K562 (cell line): ENCODE measurements at regions not wholly inside any gene's neighbourhood (a gene's known extent, or its start where the extent isn't known, plus 50 kb on each side); places are given as distances from the start of the nearest gene placed in this dataset.

Source experiments
- ATAC-seq: fragments of 200-7000 bp; cut with Tn5 transposase; 3 replicates; pipeline ENCODE4 v1.9.1; 2020; ENCODE audit warnings: moderate library complexity
- BruUV-seq: library from RNA; stranded (reverse); fragments of 400-500 nt; replicated peaks from 2 replicates; lab custom pipeline; 2021; lab: Mats Ljungman, UMichigan
- CTCF ChIA-PET: fragments of 300-600 bp; formaldehyde crosslinking; extraction: SDS; loops from one replicate; lab custom pipeline; 2021; ENCODE audit warnings: low intra/inter-chr PET ratio; lab: Yijun Ruan, JAX
- POLR2A ChIA-PET: fragments of 300-600, 350-650 bp; sonication (Branson Sonifier 250); formaldehyde crosslinking; extraction: SDS; loops from one replicate; lab custom pipeline; 2021; ENCODE audit warnings: antibody characterized with exemption, inconsistent platforms; lab: Yijun Ruan, JAX
- DNase-seq, 4 experiments: peaks; one replicate each; pipeline versions ENCODE4 v3.0.0 to v3.0.0-alpha.2; 2011 to 2018; ENCODE audit warnings: low spot score in 3 of 4, mixed read lengths in 3 of 4; ENCODE audit errors: extremely low read depth in 1 of 4
- FAIRE-seq: peaks from 2 replicates; lab custom pipeline; 2011; peaks lifted over from hg19 to GRCh38; lab: Jason Lieb, UNC
- H2AFZ ChIP-seq: 2 replicates; pipeline ENCODE4 v1.6.0; 2011; ENCODE audit warnings: low read depth, low read length, control low read depth, inconsistent platforms
- H3K27ac ChIP-seq: fragments of 200-600 bp; 3 replicates; pipeline ENCODE4 v1.8.0; 2011; ENCODE audit warnings: low read depth, mild to moderate bottlenecking, control low read depth, inconsistent platforms, low read length, moderate library complexity, mixed read lengths; ENCODE audit errors: extremely low read depth
- H3K27me3 ChIP-seq, 2 experiments: fragments of 300-600 bp in 1 of 2; 2 replicates in 1 of 2; 3 replicates in 1 of 2; pipeline versions ENCODE4 v1.6.0 to v1.8.0; 2011; ENCODE audit warnings: inconsistent platforms in 2 of 2, low read length in 2 of 2, mild to moderate bottlenecking in 1 of 2, mixed read lengths in 1 of 2, moderate library complexity in 1 of 2; ENCODE audit not compliant: control insufficient read depth in 2 of 2, insufficient read depth in 2 of 2
- H3K36me3 ChIP-seq: fragments of 300-600 bp; 3 replicates; pipeline ENCODE4 v1.8.0; 2011; ENCODE audit warnings: mild to moderate bottlenecking, low read length, inconsistent platforms; ENCODE audit not compliant: control insufficient read depth, insufficient read depth
- H3K4me1 ChIP-seq, 2 experiments: fragments of 200-600 bp in 1 of 2; replicated peaks in 1 of 2; 2 replicates in 1 of 2; 3 replicates in 1 of 2; pipeline versions ENCODE4 v1.5.1 to v1.8.0; 2011; ENCODE audit warnings: inconsistent platforms in 2 of 2, low read length in 2 of 2, mild to moderate bottlenecking in 1 of 2, mixed read lengths in 1 of 2, moderate library complexity in 1 of 2; ENCODE audit not compliant: control insufficient read depth in 2 of 2, insufficient read depth in 2 of 2
- H3K4me2 ChIP-seq: 2 replicates; pipeline ENCODE4 v1.6.1; 2011; ENCODE audit warnings: low read length, control low read depth, inconsistent platforms, mixed read lengths; ENCODE audit not compliant: insufficient read depth
- H3K4me3 ChIP-seq: fragments of 200-600 bp; sonication (generic), shearing (Covaris generic); 2 replicates; pipeline ENCODE4 v1.5.1; 2016; ENCODE audit warnings: control low read depth, inconsistent platforms
- H3K79me2 ChIP-seq: fragments of 200-600 bp; 3 replicates; pipeline ENCODE4 v1.8.0; 2011; ENCODE audit warnings: low read length, inconsistent platforms; ENCODE audit not compliant: control insufficient read depth, insufficient read depth
- H3K9ac ChIP-seq, 2 experiments: 2 replicates each; pipeline versions ENCODE4 v1.6.0 to v1.6.1; 2011; ENCODE audit warnings: low read depth in 2 of 2, low read length in 2 of 2, control low read depth in 1 of 2, inconsistent platforms in 1 of 2, mild to moderate bottlenecking in 1 of 2, mixed read lengths in 1 of 2; ENCODE audit not compliant: insufficient read depth in 1 of 2
- H3K9me1 ChIP-seq: one replicate; pipeline ENCODE4 v1.6.0; 2011; ENCODE audit warnings: inconsistent platforms, mild to moderate bottlenecking, low read length, moderate library complexity; ENCODE audit not compliant: control insufficient read depth, insufficient read depth
- H3K9me3 ChIP-seq: replicated peaks from 2 replicates; pipeline ENCODE4 v1.5.1; 2011; ENCODE audit warnings: low read depth, low read length, inconsistent platforms; ENCODE audit not compliant: control insufficient read depth, insufficient read depth
- H4K20me1 ChIP-seq: replicated peaks from 2 replicates; pipeline ENCODE4 v1.6.1; 2011; ENCODE audit warnings: low read length, inconsistent platforms, mixed read lengths; ENCODE audit not compliant: control insufficient read depth, insufficient read depth
- BRF1 ChIP-seq: IDR thresholded peaks from 3 replicates; pipeline ENCODE4 v1.6.1; 2011; ENCODE audit warnings: borderline replicate concordance, mild to moderate bottlenecking; ENCODE audit not compliant: insufficient read length; ENCODE audit errors: extremely low read depth
- CBX1 ChIP-seq: sonication (generic); IDR thresholded peaks from 2 replicates; pipeline ENCODE4 v1.6.1; 2016; ENCODE audit warnings: antibody characterized with exemption, low read depth, mild to moderate bottlenecking
- DPF2 ChIP-seq: fragments of 450-650 bp; IDR thresholded peaks from 2 replicates; pipeline ENCODE4 v1.6.1; 2016
- EHMT2 ChIP-seq: fragments of 450-650 bp; IDR thresholded peaks from 2 replicates; pipeline ENCODE4 v1.6.1; 2018; ENCODE audit warnings: antibody characterized with exemption
- EP400 ChIP-seq: fragments of 450-650 bp; IDR thresholded peaks from 2 replicates; pipeline ENCODE4 v1.6.1; 2017; ENCODE audit warnings: antibody characterized with exemption, mild to moderate bottlenecking, moderate library complexity
- FOXJ3 ChIP-seq: sonication (generic); formaldehyde crosslinking; IDR thresholded peaks from 2 replicates; pipeline ENCODE4 v1.4.0; 2020; ENCODE audit warnings: mild to moderate bottlenecking, missing genetic modification reagents
- MCM2 ChIP-seq: fragments of 450-650 bp; IDR thresholded peaks from 2 replicates; pipeline ENCODE4 v1.6.1; 2017; ENCODE audit warnings: low read depth, mild to moderate bottlenecking
- PRMT5 ChIP-seq: sonication (generic); formaldehyde crosslinking; IDR thresholded peaks from 2 replicates; pipeline ENCODE4 v1.5.0; 2020; ENCODE audit warnings: missing genetic modification reagents
- RNF219 ChIP-seq: fragments of 250-450 bp; sonication (Bioruptor Pico); IDR thresholded peaks from 2 replicates; pipeline ENCODE4 v1.5.0; 2022; ENCODE audit warnings: mild to moderate bottlenecking
- RREB1 ChIP-seq: fragments of 250-450 bp; sonication (Bioruptor Pico); IDR thresholded peaks from 2 replicates; pipeline ENCODE4 v1.4.0; 2020
- SMAD2 ChIP-seq: fragments of 150-350 bp; IDR thresholded peaks from 2 replicates; pipeline ENCODE4 v1.6.1; 2014; ENCODE audit warnings: low read depth, mild to moderate bottlenecking, low read length
- SRF ChIP-seq, 2 experiments: fragments of 250-450, 450-650 bp in 1 of 2; sonication (Bioruptor Pico) in 1 of 2; sonication (generic) in 1 of 2; formaldehyde crosslinking; IDR thresholded peaks; 2 replicates each; pipeline versions ENCODE4 v1.5.0 to v1.5.1; 2020 to 2022; ENCODE audit warnings: mild to moderate bottlenecking in 1 of 2, missing genetic modification reagents in 1 of 2
- ZNF146 ChIP-seq: IDR thresholded peaks from one replicate; pipeline ENCODE4 v1.6.1; 2018; ENCODE audit warnings: missing compliant biosample characterization; ENCODE audit not compliant: unreplicated experiment
- ZNF232 ChIP-seq: sonication (generic); formaldehyde crosslinking; IDR thresholded peaks from 2 replicates; pipeline ENCODE4 v1.8.0; 2022; ENCODE audit warnings: mild to moderate bottlenecking, missing genetic modification reagents
- ZNF436 ChIP-seq: fragments of 250-450, 450-650 bp; sonication (Bioruptor Pico); formaldehyde crosslinking; IDR thresholded peaks from 2 replicates; pipeline ENCODE4 v1.7.0; 2020; ENCODE audit warnings: mild to moderate bottlenecking
- ZNF785 ChIP-seq: fragments of 250-450 bp; sonication (Bioruptor Pico); IDR thresholded peaks from 2 replicates; pipeline ENCODE4 v1.4.0; 2020; ENCODE audit warnings: mild to moderate bottlenecking
- WGBS: fragments of 100-300 bp; shearing (Covaris generic); methylation state at CpG from one replicate; pipeline ENCODE4 v1.1.6; 2016; ENCODE audit warnings: low coverage, mixed read lengths; ENCODE audit not compliant: insufficient coverage; ENCODE audit errors: missing lambda C conversion rate; 5-methylcytosine and 5-hydroxymethylcytosine counted together
- in situ Hi-C: fragments of 300-500 bp; cut with MboI; formaldehyde crosslinking; loops from 4 replicates; pipeline ENCODE4 v1.15.0; 2018; ENCODE audit warnings: inconsistent platforms, mixed read lengths
- intact Hi-C: fragments of 100-400 bp; cut with micrococcal nuclease; formaldehyde crosslinking; loops from 2 replicates; pipeline ENCODE4 v1.14.2; 2022
- TF ChIP-seq, protein P1 (sequence below): fragments of 450-650 bp; formaldehyde crosslinking; conservative IDR thresholded peaks from 2 replicates; pipeline ENCODE4 v1.4.0; 2022; ENCODE audit warnings: mild to moderate bottlenecking, missing genetic modification characterization

DNA sequence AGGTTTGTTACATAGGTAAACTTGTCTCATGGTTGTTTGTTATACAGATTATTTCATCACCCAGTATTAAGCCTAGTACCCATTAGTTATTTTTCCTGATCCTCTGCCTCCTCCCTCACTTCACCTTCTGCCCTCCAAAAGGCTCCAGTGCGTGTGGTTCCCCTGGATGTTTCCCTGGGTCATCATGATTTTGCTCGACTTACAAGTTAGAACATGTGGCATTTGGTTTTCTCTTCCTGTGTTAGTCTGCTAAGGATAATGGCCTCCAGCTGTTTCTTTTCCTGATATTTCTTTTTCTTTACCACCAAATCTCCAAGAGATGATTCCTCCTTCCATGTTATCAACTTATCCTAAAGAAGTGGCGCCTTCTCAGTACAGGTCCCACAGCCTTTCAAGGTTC lies 543.1 kb upstream of the ADGRL3 start:
- H3K4me2 ChIP-seq, result no peak overlapping the region
- no peaks in the 10 kb centered on the region for H4K20me1 ChIP-seq
- H3K4me3 ChIP-seq, result no peak overlapping the region
- ATAC-seq, result no peak
- no peaks in the 10 kb centered on the region for H3K36me3 ChIP-seq
- CTCF ChIA-PET, result no interaction called here
- H3K27me3 ChIP-seq, result no peaks in the 10 kb centered on the region
- no peaks in the 10 kb centered on the region for H3K9me1 ChIP-seq
- intact Hi-C loops (no loop called here), in situ Hi-C loops (no loop called here)
- no peak overlapping the region for H2AFZ ChIP-seq
- no peaks in the 10 kb centered on the region for H3K79me2 ChIP-seq
- FAIRE-seq, result no peak
- no TSS peak for BruUV-seq
- H3K9ac ChIP-seq, result no peak overlapping the region
- DNase-seq, result no peak
- H3K4me1 ChIP-seq, result no peaks in the 10 kb centered on the region
- 2% methylated on average over 3 of the region's 3 CpGs for WGBS
- POLR2A ChIA-PET, result interaction anchor here (0.6 kb wide), 1 partner anchor 46 kb away, joined by 4 read pairs; no protein-coding TSS in a partner anchor
- H3K27ac ChIP-seq, result no peak overlapping the region
- no peaks in the 10 kb centered on the region for H3K9me3 ChIP-seq
- no peak for TF ChIP-seq RNF219 (CRISPR knock-in tag)
- TF ChIP-seq EP400, result no peak
- TF ChIP-seq EHMT2, result no peak
- no peak for TF ChIP-seq CBX1
- TF ChIP-seq ZNF436, result no peak
- no peak for TF ChIP-seq SMAD2
- TF ChIP-seq ZNF785 (CRISPR knock-in tag), result no peak
- no peak for TF ChIP-seq DPF2
- TF ChIP-seq PRMT5, result no peak
- no peak for TF ChIP-seq RREB1 (CRISPR knock-in tag)
- TF ChIP-seq SRF (CRISPR knock-in tag; IDR thresholded peaks at IDR 0.05), result no peak
- TF ChIP-seq MCM2, result no peak
- TF ChIP-seq, protein P1, sequence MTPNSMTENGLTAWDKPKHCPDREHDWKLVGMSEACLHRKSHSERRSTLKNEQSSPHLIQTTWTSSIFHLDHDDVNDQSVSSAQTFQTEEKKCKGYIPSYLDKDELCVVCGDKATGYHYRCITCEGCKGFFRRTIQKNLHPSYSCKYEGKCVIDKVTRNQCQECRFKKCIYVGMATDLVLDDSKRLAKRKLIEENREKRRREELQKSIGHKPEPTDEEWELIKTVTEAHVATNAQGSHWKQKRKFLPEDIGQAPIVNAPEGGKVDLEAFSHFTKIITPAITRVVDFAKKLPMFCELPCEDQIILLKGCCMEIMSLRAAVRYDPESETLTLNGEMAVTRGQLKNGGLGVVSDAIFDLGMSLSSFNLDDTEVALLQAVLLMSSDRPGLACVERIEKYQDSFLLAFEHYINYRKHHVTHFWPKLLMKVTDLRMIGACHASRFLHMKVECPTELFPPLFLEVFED (CRISPR knock-in tag), result no peak
- TF ChIP-seq ZNF232 (CRISPR knock-in tag), result no peak
- TF ChIP-seq ZNF146, result no peak
- TF ChIP-seq BRF1, result no peak
- no peak for TF ChIP-seq FOXJ3 (CRISPR knock-in tag)
